ENCODE measurements at regions not wholly inside any gene's neighbourhood (a gene's known extent, or its start where the extent isn't known, plus 50 kb on each side); places are given as distances from the start of the nearest gene placed in this dataset.
"Not testable (repeated sequence)": the region's sequence is repeated elsewhere in the genome, so short reads cannot be mapped to it uniquely, and the experiment has no call there.

GRCh38 chr12:114616081-114616480, 67.9 kb downstream of the TBX3 start:
- Histone ChIP-seq H3K27ac (no peak overlapping the region), H3K9ac (ENCODE audit: insufficient read length) (no peak overlapping the region), H3K4me3 (no peak overlapping the region), H3K9me3 (ENCODE audit: low read depth, low read length) (no peaks in the 10 kb centered on the region), H3K36me3 (ENCODE audit: insufficient read depth, low read length) (no peaks in the 10 kb centered on the region)
- no peak for TF ChIP-seq FOXP2 (optimal IDR thresholded peaks at IDR 0.05; ENCODE audit: control extremely low read depth, extremely low read length, insufficient read depth)
- no peak for TF ChIP-seq EZH2 (IDR thresholded peaks at IDR 0.05)
- no peak for TF ChIP-seq POLR2AphosphoS5 (IDR thresholded peaks at IDR 0.05; ENCODE audit: borderline replicate concordance, low read depth, low read length)
- no peak for DNase-seq (ENCODE audit: low read depth, low spot score)

GRCh38 chr12:114614040-114614439, 69.9 kb downstream of the TBX3 start:
- Histone ChIP-seq H3K9ac (ENCODE audit: insufficient read length) (no peak overlapping the region), H3K36me3 (ENCODE audit: insufficient read depth, low read length) (no peaks in the 10 kb centered on the region), H3K4me3 (no peak overlapping the region), H3K27ac (no peak overlapping the region), H3K9me3 (ENCODE audit: low read depth, low read length) (no peaks in the 10 kb centered on the region)
- TF ChIP-seq FOXP2 (optimal IDR thresholded peaks at IDR 0.05; ENCODE audit: control extremely low read depth, extremely low read length, insufficient read depth) (no peak), POLR2AphosphoS5 (IDR thresholded peaks at IDR 0.05; ENCODE audit: borderline replicate concordance, low read depth, low read length) (no peak), EZH2 (IDR thresholded peaks at IDR 0.05) (no peak)
- no peak for DNase-seq (ENCODE audit: low read depth, low spot score)

GRCh38 chr12:114612062-114612461, 71.9 kb downstream of the TBX3 start:
- Histone ChIP-seq H3K9me3 (ENCODE audit: low read depth, low read length) (no peaks in the 10 kb centered on the region), H3K27ac (no peak overlapping the region), H3K9ac (ENCODE audit: insufficient read length) (no peak overlapping the region), H3K36me3 (ENCODE audit: insufficient read depth, low read length) (no peaks in the 10 kb centered on the region), H3K4me3 (no peak overlapping the region)
- DNase-seq (ENCODE audit: low read depth, low spot score), result no peak
- TF ChIP-seq EZH2 (IDR thresholded peaks at IDR 0.05), result no peak
- TF ChIP-seq POLR2AphosphoS5 (IDR thresholded peaks at IDR 0.05; ENCODE audit: borderline replicate concordance, low read depth, low read length), result no peak
- no peak for TF ChIP-seq FOXP2 (optimal IDR thresholded peaks at IDR 0.05; ENCODE audit: control extremely low read depth, extremely low read length, insufficient read depth)

GRCh38 chr12:114611145-114612018, 72.6 kb downstream of the TBX3 start:
- no peak for TF ChIP-seq EZH2 (IDR thresholded peaks at IDR 0.05)
- TF ChIP-seq FOXP2 (optimal IDR thresholded peaks at IDR 0.05; ENCODE audit: control extremely low read depth, extremely low read length, insufficient read depth), result no peak
- no peak for TF ChIP-seq POLR2AphosphoS5 (IDR thresholded peaks at IDR 0.05; ENCODE audit: borderline replicate concordance, low read depth, low read length)
- Histone ChIP-seq H3K4me3 (no peak overlapping the region), H3K27ac (no peak overlapping the region), H3K9me3 (ENCODE audit: low read depth, low read length) (no peaks in the 10 kb centered on the region), H3K36me3 (ENCODE audit: insufficient read depth, low read length) (no peaks in the 10 kb centered on the region), H3K9ac (ENCODE audit: insufficient read length) (no peak overlapping the region)
- no peak for DNase-seq (ENCODE audit: low read depth, low spot score)

DNA sequence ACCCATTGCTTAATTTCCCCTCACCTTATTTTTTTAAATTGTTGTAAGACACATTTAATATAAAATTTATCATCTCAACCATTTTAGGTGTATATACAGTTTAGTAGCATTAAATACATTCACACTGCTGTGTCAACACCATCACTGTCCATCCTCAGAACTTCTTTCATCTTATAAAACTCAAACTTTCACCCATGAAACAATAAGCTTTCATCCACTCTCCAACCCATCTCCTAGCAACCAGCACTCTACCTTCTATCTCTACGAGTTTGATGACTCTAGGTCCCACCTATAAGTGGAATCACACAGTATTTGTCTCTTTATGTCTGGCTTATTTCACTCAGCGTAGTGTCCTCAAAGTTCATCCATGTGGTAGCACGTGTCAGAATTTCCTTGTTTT, 75.5 kb downstream of the TBX3 start:
- no peaks in the 10 kb centered on the region for H3K36me3 ChIP-seq (ENCODE audit: insufficient read depth, low read length)
- TF ChIP-seq EZH2 (IDR thresholded peaks at IDR 0.05) (no peak), POLR2AphosphoS5 (IDR thresholded peaks at IDR 0.05; ENCODE audit: borderline replicate concordance, low read depth, low read length) (no peak), FOXP2 (optimal IDR thresholded peaks at IDR 0.05; ENCODE audit: control extremely low read depth, extremely low read length, insufficient read depth) (no peak)
- no peak overlapping the region for H3K9ac ChIP-seq (ENCODE audit: insufficient read length)
- no peaks in the 10 kb centered on the region for H3K9me3 ChIP-seq (ENCODE audit: low read depth, low read length)
- H3K27ac ChIP-seq, result no peak overlapping the region
- no peak overlapping the region for H3K4me3 ChIP-seq
- no peak for DNase-seq (ENCODE audit: low read depth, low spot score)

- Histone ChIP-seq H3K27ac (no peak overlapping the region), H3K36me3 (ENCODE audit: insufficient read depth, low read length) (no peaks in the 10 kb centered on the region), H3K9me3 (ENCODE audit: low read depth, low read length) (no peaks in the 10 kb centered on the region), H3K4me3 (no peak overlapping the region), H3K9ac (ENCODE audit: insufficient read length) (no peak overlapping the region)
- no peak for TF ChIP-seq EZH2 (IDR thresholded peaks at IDR 0.05)
- TF ChIP-seq POLR2AphosphoS5 (IDR thresholded peaks at IDR 0.05; ENCODE audit: borderline replicate concordance, low read depth, low read length), result no peak
- TF ChIP-seq FOXP2 (optimal IDR thresholded peaks at IDR 0.05; ENCODE audit: control extremely low read depth, extremely low read length, insufficient read depth), result no peak
- no peak for DNase-seq (ENCODE audit: low read depth, low spot score)
These were observed 78.1 kb downstream of the TBX3 start for GRCh38 chr12:114605918-114606317.

DNA sequence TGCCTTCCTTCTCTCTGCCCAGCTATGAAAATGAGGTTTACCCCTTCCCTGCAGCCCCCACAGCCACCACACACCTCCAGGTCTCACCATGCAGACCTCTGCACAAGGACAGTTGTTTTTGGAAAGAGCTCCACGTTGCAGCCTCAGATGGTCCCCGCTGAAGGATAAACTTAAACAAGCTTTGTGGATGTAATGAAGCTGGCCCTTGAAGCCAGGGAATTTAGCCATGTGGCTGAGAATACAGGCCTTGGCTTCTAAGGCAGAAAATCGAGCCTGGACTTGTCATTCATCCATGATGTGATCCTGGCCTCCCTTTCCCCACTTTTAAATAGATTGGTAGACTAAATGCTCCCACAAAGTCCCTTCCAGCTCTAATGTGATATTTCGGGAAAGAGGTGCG, 79.4 kb downstream of the TBX3 start:
- Histone ChIP-seq H3K9ac (ENCODE audit: insufficient read length) (no peak overlapping the region), H3K4me3 (no peak overlapping the region), H3K27ac (no peak overlapping the region), H3K9me3 (ENCODE audit: low read depth, low read length) (no peaks in the 10 kb centered on the region), H3K36me3 (ENCODE audit: insufficient read depth, low read length) (no peaks in the 10 kb centered on the region)
- TF ChIP-seq FOXP2 (optimal IDR thresholded peaks at IDR 0.05; ENCODE audit: control extremely low read depth, extremely low read length, insufficient read depth) (no peak), EZH2 (IDR thresholded peaks at IDR 0.05) (no peak), POLR2AphosphoS5 (IDR thresholded peaks at IDR 0.05; ENCODE audit: borderline replicate concordance, low read depth, low read length) (no peak)
- no peak for DNase-seq (ENCODE audit: low read depth, low spot score)

DNA sequence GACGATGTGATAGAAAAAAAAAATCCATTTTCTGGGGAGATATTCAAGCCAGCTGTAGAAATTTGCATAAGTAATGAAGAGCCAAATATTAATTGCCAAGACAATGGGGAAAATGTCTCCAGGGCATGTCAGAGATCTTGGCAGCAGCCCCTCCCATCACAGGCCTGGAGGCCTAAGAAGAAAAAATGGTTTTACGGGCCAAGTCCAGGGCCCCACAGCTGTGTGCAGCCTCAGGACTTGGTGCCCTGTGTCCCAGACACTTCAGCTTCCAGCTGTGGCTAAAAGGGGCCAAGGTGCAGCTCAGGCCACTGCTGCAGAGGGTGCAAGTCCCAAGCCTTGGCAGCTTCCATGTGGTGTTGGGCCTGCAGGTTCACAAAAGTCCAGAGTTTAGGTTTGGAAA, 83.4 kb downstream of the TBX3 start:
- not testable (repeated sequence) for H3K4me3 ChIP-seq; H3K9me3 ChIP-seq (ENCODE audit: low read depth, low read length); DNase-seq (ENCODE audit: low read depth, low spot score); H3K36me3 ChIP-seq (ENCODE audit: insufficient read depth, low read length); H3K27ac ChIP-seq; H3K9ac ChIP-seq (ENCODE audit: insufficient read length)

- no peak overlapping the region for H3K27ac ChIP-seq
- no peaks in the 10 kb centered on the region for H3K36me3 ChIP-seq (ENCODE audit: insufficient read depth, low read length)
- DNase-seq (ENCODE audit: low read depth, low spot score), result no peak
- no peak overlapping the region for H3K9ac ChIP-seq (ENCODE audit: insufficient read length)
- no peak for TF ChIP-seq FOXP2 (optimal IDR thresholded peaks at IDR 0.05; ENCODE audit: control extremely low read depth, extremely low read length, insufficient read depth)
- TF ChIP-seq POLR2AphosphoS5 (IDR thresholded peaks at IDR 0.05; ENCODE audit: borderline replicate concordance, low read depth, low read length), result no peak
- no peak for TF ChIP-seq EZH2 (IDR thresholded peaks at IDR 0.05)
- H3K4me3 ChIP-seq, result no peak overlapping the region
- no peaks in the 10 kb centered on the region for H3K9me3 ChIP-seq (ENCODE audit: low read depth, low read length)
These were observed 85.9 kb downstream of the TBX3 start for GRCh38 chr12:114598111-114598510.
